Stomach (tissue), 8 donors: ENCODE measurements at regions not wholly inside any gene's neighbourhood (a gene's known extent, or its start where the extent isn't known, plus 50 kb on each side); places are given as distances from the start of the nearest gene placed in this dataset.
A peak's percentile ranks its signal among the peaks of the same experiment; 100 is the strongest.

Source experiments
- DNase-seq, 2 donors: peaks; one replicate each; pipeline versions ENCODE4 v3.0.0 to v3.0.0-alpha.2; 2013 to 2019
- H3K27ac ChIP-seq, 5 donors: fragments of 200-600 bp in 4 of 5; sonication (generic) in 4 of 5; one replicate each; pipeline ENCODE4 v1.5.1; 2013 to 2019; ENCODE audit warnings: mild to moderate bottlenecking in 1 of 5, moderate library complexity in 1 of 5
- H3K27me3 ChIP-seq, 3 donors: fragments of 200-600 bp; sonication (generic); one replicate each; pipeline ENCODE4 v1.5.1; 2017 to 2019; ENCODE audit warnings: mixed run types in 1 of 3
- H3K36me3 ChIP-seq, 4 donors: fragments of 200-600 bp; sonication (generic); 1 replicate in 3 of 4; 2 replicates in 1 of 4; pipeline ENCODE4 v1.5.1; 2016 to 2019
- H3K4me1 ChIP-seq, 4 donors: fragments of 200-600 bp; sonication (generic); one replicate each; pipeline ENCODE4 v1.5.1; 2016 to 2019
- H3K4me3 ChIP-seq, 4 donors: fragments of 200-600 bp; sonication (generic) in 3 of 4; one replicate each; pipeline ENCODE4 v1.5.1; 2016 to 2019; ENCODE audit warnings: mild to moderate bottlenecking in 1 of 4
- H3K9me3 ChIP-seq, 4 donors: fragments of 200-600 bp; sonication (generic); one replicate each; pipeline ENCODE4 v1.5.1; 2016 to 2019
- CTCF ChIP-seq, 7 experiments: fragments of 450-650 bp in 4 of 7; fragments of 200-600 bp in 3 of 7; sonication (generic) in 3 of 7; IDR thresholded peaks; one replicate each; pipeline ENCODE4 v1.5.1; 2016 to 2019; ENCODE audit warnings: antibody characterized with exemption in 7 of 7, control low read depth in 2 of 7, mild to moderate bottlenecking in 1 of 7
- EP300 ChIP-seq: sonication (generic); formaldehyde crosslinking; IDR thresholded peaks from one replicate; pipeline ENCODE4 v1.6.1; 2017; ENCODE audit warnings: antibody characterized with exemption
- POLR2A ChIP-seq, 4 donors: fragments of 450-650 bp; IDR thresholded peaks; one replicate each; pipeline ENCODE4 v1.6.1; 2016; ENCODE audit warnings: antibody characterized with exemption in 4 of 4, control low read depth in 2 of 4, mild to moderate bottlenecking in 1 of 4, moderate library complexity in 1 of 4
- POLR2AphosphoS5 ChIP-seq, 3 donors: sonication (generic); formaldehyde crosslinking; IDR thresholded peaks; one replicate each; pipeline ENCODE4 v1.6.1; 2016; ENCODE audit warnings: antibody characterized with exemption in 3 of 3
- WGBS, 5 donors: extraction: QIAGEN DNeasy Blood & Tissue Kit in 3 of 5; methylation state at CpG; one replicate each; pipeline versions ENCODE4 v1.1.5 to v1.1.7; 2013 to 2018; 5-methylcytosine and 5-hydroxymethylcytosine counted together
- intact Hi-C: fragments of 100-400 bp; cut with DNase I; formaldehyde crosslinking; loops from one replicate; pipeline ENCODE4 v1.15.1; 2023; ENCODE audit warnings: low total_unique reads
- donor health status: healthy with polysubstance abuse.
- donor health status: Bipolar disorder and iron deficiency.
- donor health status: healthy.

GRCh38 chr1:29527314-29528004 is 291.1 kb downstream of the PTPRU start:
- H3K4me1 ChIP-seq, result no peaks in the 10 kb centered on the region
- peaks cover 0 to 38% (median 9%) of the 10 kb centered on the region in 3 donors for H3K27me3 ChIP-seq
- H3K9me3 ChIP-seq, result peaks cover 0 to 27% (median 15%) of the 10 kb centered on the region in 4 donors
- H3K27ac ChIP-seq, result no peak overlapping the region
- intact Hi-C loops, result no loop called here
- WGBS, 5 donors, result 46 to 68% (median 57%) methylated on average over 8 of the region's 8 CpGs
- TF ChIP-seq POLR2A (IDR thresholded peaks at IDR 0.05) (no peak), POLR2AphosphoS5 (IDR thresholded peaks at IDR 0.05) (no peak), EP300 (no peak), CTCF (IDR thresholded peaks at IDR 0.05) (no peak)
- DNase-seq, result peak in 1 of 2 donors; percentile 17
- H3K4me3 ChIP-seq, result no peak overlapping the region
- H3K36me3 ChIP-seq, result no peaks in the 10 kb centered on the region

- 82 to 89% (median 87%) methylated on average over 7 of the region's 7 CpGs for WGBS, 5 donors
- no peak overlapping the region for H3K4me3 ChIP-seq
- TF ChIP-seq CTCF (IDR thresholded peaks at IDR 0.05) (no peak), POLR2A (IDR thresholded peaks at IDR 0.05) (no peak), POLR2AphosphoS5 (IDR thresholded peaks at IDR 0.05) (no peak), EP300 (no peak)
- intact Hi-C loops, result no loop called here
- H3K36me3 ChIP-seq, result no peaks in the 10 kb centered on the region
- H3K4me1 ChIP-seq, result no peaks in the 10 kb centered on the region
- H3K27me3 ChIP-seq, result peaks cover 0 to 49% (median 17%) of the 10 kb centered on the region in 3 donors
- peaks cover 0 to 27% (median 15%) of the 10 kb centered on the region in 4 donors for H3K9me3 ChIP-seq
- H3K27ac ChIP-seq, result no peak overlapping the region
- DNase-seq, result peak in 1 of 2 donors; percentile 10
Observed at GRCh38 chr1:29525941-29526340, 289.6 kb downstream of the PTPRU start.

GRCh38 chr1:29524285-29525065 is 288.2 kb downstream of the PTPRU start:
- DNase-seq, result peak in 1 of 2 donors; percentile 18
- intact Hi-C loops, result no loop called here
- TF ChIP-seq CTCF (IDR thresholded peaks at IDR 0.05) (no peak), POLR2AphosphoS5 (IDR thresholded peaks at IDR 0.05) (no peak), EP300 (no peak), POLR2A (IDR thresholded peaks at IDR 0.05) (no peak)

GRCh38 chr1:29523576-29523975 is 287.3 kb downstream of the PTPRU start:
- WGBS, 5 donors, result 65 to 75% (median 70%) methylated on average over 10 of the region's 10 CpGs
- peaks cover 0 to 12% (median 0%) of the 10 kb centered on the region in 4 donors for H3K4me1 ChIP-seq
- DNase-seq, result peak in 1 of 2 donors; percentile 7
- intact Hi-C loops, result no loop called here
- peaks cover 0 to 70% (median 17%) of the 10 kb centered on the region in 3 donors for H3K27me3 ChIP-seq
- TF ChIP-seq EP300 (no peak), CTCF (IDR thresholded peaks at IDR 0.05) (no peak), POLR2AphosphoS5 (IDR thresholded peaks at IDR 0.05) (no peak), POLR2A (IDR thresholded peaks at IDR 0.05) (no peak)
- no peak overlapping the region for H3K27ac ChIP-seq
- peaks cover 0 to 5% (median under 1%) of the 10 kb centered on the region in 4 donors for H3K9me3 ChIP-seq
- H3K4me3 ChIP-seq, result no peak overlapping the region
- no peaks in the 10 kb centered on the region for H3K36me3 ChIP-seq

More at GRCh38 chr1:29524285-29525065, 288.2 kb downstream of the PTPRU start:
- Histone ChIP-seq H3K9me3 (peaks cover 0 to 14% (median 9%) of the 10 kb centered on the region in 4 donors), H3K4me1 (peaks cover 0 to 8% (median 0%) of the 10 kb centered on the region in 4 donors), H3K27ac (no peak overlapping the region), H3K27me3 (peaks cover 0 to 63% (median 17%) of the 10 kb centered on the region in 3 donors), H3K36me3 (no peaks in the 10 kb centered on the region), H3K4me3 (no peak overlapping the region)
- WGBS, 5 donors, result 61 to 71% (median 67%) methylated on average over 20 to 23 of the region's 23 CpGs
